ENCODE measurements at regions not wholly inside any gene's neighbourhood (a gene's known extent, or its start where the extent isn't known, plus 50 kb on each side); places are given as distances from the start of the nearest gene placed in this dataset.
"Not testable (repeated sequence)": the region's sequence is repeated elsewhere in the genome, so short reads cannot be mapped to it uniquely, and the experiment has no call there.

DNA sequence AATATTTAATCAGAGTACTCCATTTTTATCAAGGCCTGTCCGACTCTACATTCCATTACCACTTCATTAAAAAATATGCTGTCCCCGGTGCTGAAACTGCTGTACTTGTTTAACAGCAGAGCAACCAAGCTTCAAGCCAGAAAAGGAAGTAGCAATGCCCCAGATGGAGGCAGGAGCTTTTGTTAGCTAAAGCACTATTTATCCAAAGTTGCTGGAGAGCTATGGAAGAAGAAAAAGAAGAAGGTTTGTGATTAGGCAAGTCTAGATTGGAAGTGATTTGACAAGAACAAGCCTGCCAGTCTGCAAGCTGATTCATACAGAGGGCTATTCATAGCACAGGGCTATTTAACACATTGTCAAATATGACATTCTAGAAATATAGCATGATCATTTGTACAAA lies 160.9 kb upstream of the SPTLC3 start:
- 27 to 29% methylated on average over 2 of the region's 2 CpGs for WGBS, 2 donors
- no peak overlapping the region for H3K4me3 ChIP-seq (ENCODE audit: low read depth, poor library complexity, severe bottlenecking)
- intact Hi-C loops (cut with DNase I; ENCODE audit: low total_unique reads): no loop called here
- DNase-seq (ENCODE audit: low spot score in 2 of 2): no peak
- TF ChIP-seq POLR2A (IDR thresholded peaks at IDR 0.05): no peak
- TF ChIP-seq, protein P1, sequence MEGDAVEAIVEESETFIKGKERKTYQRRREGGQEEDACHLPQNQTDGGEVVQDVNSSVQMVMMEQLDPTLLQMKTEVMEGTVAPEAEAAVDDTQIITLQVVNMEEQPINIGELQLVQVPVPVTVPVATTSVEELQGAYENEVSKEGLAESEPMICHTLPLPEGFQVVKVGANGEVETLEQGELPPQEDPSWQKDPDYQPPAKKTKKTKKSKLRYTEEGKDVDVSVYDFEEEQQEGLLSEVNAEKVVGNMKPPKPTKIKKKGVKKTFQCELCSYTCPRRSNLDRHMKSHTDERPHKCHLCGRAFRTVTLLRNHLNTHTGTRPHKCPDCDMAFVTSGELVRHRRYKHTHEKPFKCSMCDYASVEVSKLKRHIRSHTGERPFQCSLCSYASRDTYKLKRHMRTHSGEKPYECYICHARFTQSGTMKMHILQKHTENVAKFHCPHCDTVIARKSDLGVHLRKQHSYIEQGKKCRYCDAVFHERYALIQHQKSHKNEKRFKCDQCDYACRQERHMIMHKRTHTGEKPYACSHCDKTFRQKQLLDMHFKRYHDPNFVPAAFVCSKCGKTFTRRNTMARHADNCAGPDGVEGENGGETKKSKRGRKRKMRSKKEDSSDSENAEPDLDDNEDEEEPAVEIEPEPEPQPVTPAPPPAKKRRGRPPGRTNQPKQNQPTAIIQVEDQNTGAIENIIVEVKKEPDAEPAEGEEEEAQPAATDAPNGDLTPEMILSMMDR (IDR thresholded peaks at IDR 0.05): no peak

DNA sequence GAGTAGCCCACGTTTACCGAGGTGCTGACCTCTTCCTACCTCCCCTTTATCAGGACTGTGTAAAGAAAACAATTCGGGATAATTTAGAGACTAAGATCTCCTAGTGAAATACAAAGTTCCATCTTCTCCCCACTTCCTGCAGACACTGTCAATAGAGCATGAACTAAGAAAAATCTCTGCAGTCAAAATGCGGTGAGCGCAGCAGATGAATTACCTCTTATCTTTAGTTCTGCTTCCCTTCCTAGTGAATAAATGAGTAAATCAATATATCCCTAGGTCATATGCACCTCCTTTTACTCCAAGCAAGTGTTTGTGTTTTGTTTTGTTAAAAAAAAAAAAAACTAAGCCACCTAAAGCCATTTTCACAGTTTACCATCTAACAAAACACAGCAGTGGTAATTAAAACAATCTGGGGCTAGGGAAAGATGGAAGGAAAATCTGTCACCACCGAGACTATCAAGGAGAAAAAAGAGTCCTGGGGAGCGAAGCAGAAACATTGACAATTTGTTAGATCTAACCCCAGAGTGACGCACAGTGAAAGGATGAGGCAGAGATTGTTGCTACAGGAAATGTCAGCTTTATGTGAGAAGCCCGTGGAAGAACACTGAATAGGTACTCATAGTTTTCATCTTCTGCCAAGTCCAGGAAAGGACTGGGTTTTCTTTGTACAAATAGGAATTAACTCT lies 159.4 kb upstream of the SPTLC3 start:
- H3K4me3 ChIP-seq (ENCODE audit: low read depth, poor library complexity, severe bottlenecking): no peak overlapping the region
- TF ChIP-seq, protein P1 (IDR thresholded peaks at IDR 0.05): no peak
- TF ChIP-seq POLR2A (IDR thresholded peaks at IDR 0.05): no peak
- no peak for DNase-seq (ENCODE audit: low spot score in 2 of 2)
- 59 to 61% methylated on average over 9 of the region's 9 CpGs for WGBS, 2 donors
- intact Hi-C loops (cut with DNase I; ENCODE audit: low total_unique reads): no loop called here

DNA sequence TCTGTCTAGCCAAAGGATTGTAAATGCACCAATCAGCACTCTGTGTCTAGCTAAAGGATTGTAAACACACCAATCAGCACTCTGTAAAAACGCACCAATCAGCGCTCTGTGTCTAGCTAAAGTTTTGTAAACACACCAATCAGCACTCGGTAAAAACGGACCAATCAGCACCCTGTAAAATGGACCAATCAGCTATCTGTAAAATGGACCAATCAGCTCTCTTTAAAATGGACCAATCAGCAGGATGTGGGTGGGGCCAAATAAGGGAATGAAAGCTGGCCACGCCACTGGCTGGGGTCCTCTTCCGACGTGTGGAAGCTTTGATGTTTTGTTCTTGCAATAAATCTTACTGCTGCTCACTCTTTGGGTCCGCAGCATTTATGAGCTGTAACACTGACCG lies 151.1 kb upstream of the SPTLC3 start:
- WGBS, 2 donors: 81 to 90% methylated on average over 9 of the region's 9 CpGs
- intact Hi-C loops (cut with DNase I; ENCODE audit: low total_unique reads); H3K4me3 ChIP-seq (ENCODE audit: low read depth, poor library complexity, severe bottlenecking); DNase-seq (ENCODE audit: low spot score in 2 of 2): not testable (repeated sequence)

DNA sequence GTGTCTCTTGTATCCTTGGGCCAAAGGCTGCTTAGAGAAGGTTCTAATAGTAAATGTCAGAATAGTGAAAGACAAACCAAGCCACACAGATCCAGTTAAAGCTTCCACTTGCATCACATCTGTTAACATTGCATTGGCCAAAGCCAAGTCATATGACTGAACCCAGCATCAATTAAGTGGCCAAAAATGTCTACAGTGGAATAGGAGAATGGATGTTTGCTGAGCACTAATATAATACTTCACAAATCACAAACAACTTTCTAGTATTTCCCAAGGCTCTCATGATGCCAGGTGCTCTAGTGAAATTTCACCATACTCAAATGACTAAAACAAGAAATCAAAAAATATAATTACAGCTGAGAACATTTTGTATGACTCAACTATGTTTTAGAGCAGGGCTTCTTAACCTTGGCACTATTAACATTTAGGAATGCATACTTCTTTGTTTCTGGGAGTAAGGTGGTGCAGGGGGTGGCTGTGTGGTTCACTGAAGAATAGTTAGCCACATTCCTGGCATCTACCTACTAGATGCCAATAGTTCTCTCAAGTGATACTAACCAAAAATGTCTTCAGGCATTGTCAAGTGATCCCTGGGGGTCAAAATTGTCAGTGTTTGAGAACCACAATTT lies 148.0 kb upstream of the SPTLC3 start:
- TF ChIP-seq POLR2A (IDR thresholded peaks at IDR 0.05): no peak
- TF ChIP-seq, protein P1 (IDR thresholded peaks at IDR 0.05): no peak
- no peak overlapping the region for H3K4me3 ChIP-seq (ENCODE audit: low read depth, poor library complexity, severe bottlenecking)
- intact Hi-C loops (cut with DNase I; ENCODE audit: low total_unique reads): no loop called here
- DNase-seq (ENCODE audit: low spot score in 2 of 2): no peak

- no peak for DNase-seq (ENCODE audit: low spot score in 2 of 2)
- H3K4me3 ChIP-seq (ENCODE audit: low read depth, poor library complexity, severe bottlenecking): no peak overlapping the region
- intact Hi-C loops (cut with DNase I; ENCODE audit: low total_unique reads): no loop called here
- WGBS, 2 donors: 66 to 72% methylated on average over 1 of the region's 1 CpG
- TF ChIP-seq, protein P1 (IDR thresholded peaks at IDR 0.05): no peak
- TF ChIP-seq POLR2A (IDR thresholded peaks at IDR 0.05): no peak
These were observed 139.1 kb upstream of the SPTLC3 start for GRCh38 chr20:12869669-12870068.

GRCh38 chr20:12870588-12870987 lies 138.2 kb upstream of the SPTLC3 start:
- WGBS, 2 donors: 43 to 53% methylated on average over 2 of the region's 2 CpGs
- TF ChIP-seq, protein P1 (IDR thresholded peaks at IDR 0.05): no peak
- no peak for TF ChIP-seq POLR2A (IDR thresholded peaks at IDR 0.05)
- no peak for DNase-seq (ENCODE audit: low spot score in 2 of 2)
- H3K4me3 ChIP-seq (ENCODE audit: low read depth, poor library complexity, severe bottlenecking): no peak overlapping the region
- intact Hi-C loops (cut with DNase I; ENCODE audit: low total_unique reads): no loop called here

All from lower leg skin (tissue), 4 donors.